ENCODE measurements at regions not wholly inside any gene's neighbourhood (a gene's known extent, or its start where the extent isn't known, plus 50 kb on each side); places are given as distances from the start of the nearest gene placed in this dataset.

GRCh38 chr2:212921711-212922110 is 229.7 kb downstream of the IKZF2 start:
- TF ChIP-seq CTCF (IDR thresholded peaks at IDR 0.05) = no peak
- ATAC-seq (no peak), DNase-seq (no peak)
- intact Hi-C loops (cut with DNase I) = no loop called here
- Histone ChIP-seq H3K36me3 (no peaks in the 10 kb centered on the region), H3K9me3 (no peaks in the 10 kb centered on the region), H3K4me3 (no peak overlapping the region), H3K27me3 (no peaks in the 10 kb centered on the region), H3K4me1 (no peaks in the 10 kb centered on the region), H3K27ac (no peak overlapping the region)

GRCh38 chr2:212921061-212921460 is 230.4 kb downstream of the IKZF2 start:
- intact Hi-C loops (cut with DNase I) = no loop called here
- no peaks in the 10 kb centered on the region for H3K4me1 ChIP-seq
- no peak for TF ChIP-seq CTCF (IDR thresholded peaks at IDR 0.05)
- DNase-seq = no peak
- no peaks in the 10 kb centered on the region for H3K27me3 ChIP-seq
- ATAC-seq = no peak
- H3K9me3 ChIP-seq = no peaks in the 10 kb centered on the region
- no peaks in the 10 kb centered on the region for H3K36me3 ChIP-seq
- H3K4me3 ChIP-seq = no peak overlapping the region
- no peak overlapping the region for H3K27ac ChIP-seq

- H3K4me3 ChIP-seq = no peak overlapping the region
- no peaks in the 10 kb centered on the region for H3K27me3 ChIP-seq
- H3K9me3 ChIP-seq = no peaks in the 10 kb centered on the region
- no peak for ATAC-seq
- no peak overlapping the region for H3K27ac ChIP-seq
- no peaks in the 10 kb centered on the region for H3K36me3 ChIP-seq
- intact Hi-C loops (cut with DNase I) = no loop called here
- H3K4me1 ChIP-seq = no peaks in the 10 kb centered on the region
- no peak for TF ChIP-seq CTCF (IDR thresholded peaks at IDR 0.05)
- no peak for DNase-seq
Measured at GRCh38 chr2:212919238-212919637, 232.2 kb downstream of the IKZF2 start.

- DNase-seq = no peak
- H3K4me3 ChIP-seq = no peak overlapping the region
- no peaks in the 10 kb centered on the region for H3K27me3 ChIP-seq
- no peaks in the 10 kb centered on the region for H3K9me3 ChIP-seq
- no peak for TF ChIP-seq CTCF (IDR thresholded peaks at IDR 0.05)
- no peaks in the 10 kb centered on the region for H3K4me1 ChIP-seq
- intact Hi-C loops (cut with DNase I) = no loop called here
- H3K36me3 ChIP-seq = no peaks in the 10 kb centered on the region
- no peak for ATAC-seq
- no peak overlapping the region for H3K27ac ChIP-seq
Measured at GRCh38 chr2:212918336-212918735, 233.1 kb downstream of the IKZF2 start.

- no peaks in the 10 kb centered on the region for H3K36me3 ChIP-seq
- no peaks in the 10 kb centered on the region for H3K4me1 ChIP-seq
- DNase-seq (no peak), ATAC-seq (no peak)
- no peaks in the 10 kb centered on the region for H3K9me3 ChIP-seq
- no peak for TF ChIP-seq CTCF (IDR thresholded peaks at IDR 0.05)
- H3K4me3 ChIP-seq = no peak overlapping the region
- no peaks in the 10 kb centered on the region for H3K27me3 ChIP-seq
- intact Hi-C loops (cut with DNase I) = no loop called here
- H3K27ac ChIP-seq = no peak overlapping the region
Measured at GRCh38 chr2:212915121-212915782, 236.2 kb downstream of the IKZF2 start.

GRCh38 chr2:212914392-212914791 is 237.0 kb downstream of the IKZF2 start:
- no peaks in the 10 kb centered on the region for H3K4me1 ChIP-seq
- no peak overlapping the region for H3K27ac ChIP-seq
- H3K4me3 ChIP-seq = no peak overlapping the region
- H3K9me3 ChIP-seq = no peaks in the 10 kb centered on the region
- ATAC-seq (no peak), DNase-seq (no peak)
- no peak for TF ChIP-seq CTCF (IDR thresholded peaks at IDR 0.05)
- intact Hi-C loops (cut with DNase I) = no loop called here
- H3K36me3 ChIP-seq = no peaks in the 10 kb centered on the region
- no peaks in the 10 kb centered on the region for H3K27me3 ChIP-seq

All from upper lobe of right lung (tissue), 1 donor.